ENCODE measurements at regions not wholly inside any gene's neighbourhood (a gene's known extent, or its start where the extent isn't known, plus 50 kb on each side); places are given as distances from the start of the nearest gene placed in this dataset.

- Histone ChIP-seq H3K9me3 (no peaks in the 10 kb centered on the region), H3K27ac (no peak overlapping the region), H3K27me3 (ENCODE audit: insufficient read depth in 3 of 3, low read length in 2 of 3) (no peaks in the 10 kb centered on the region), H3K4me3 (no peak overlapping the region), H3K4me1 (no peaks in the 10 kb centered on the region), H3K36me3 (ENCODE audit: insufficient read depth in 1 of 2, low read depth in 1 of 2) (no peaks in the 10 kb centered on the region)
- ATAC-seq (no peak), DNase-seq (no peak)
- TF ChIP-seq CTCF (IDR thresholded peaks at IDR 0.05): no peak
- intact Hi-C loops (cut with DNase I): no loop called here
- 76 to 78% (median 77%) methylated on average over 5 of the region's 5 CpGs for WGBS, 3 donors
Measured at GRCh38 chr3:23704298-23704697, 101.5 kb upstream of the UBE2E1 start.

GRCh38 chr3:23706111-23706510 lies 99.6 kb upstream of the UBE2E1 start:
- intact Hi-C loops (cut with DNase I): no loop called here
- no peaks in the 10 kb centered on the region for H3K9me3 ChIP-seq
- H3K4me3 ChIP-seq: no peak overlapping the region
- H3K36me3 ChIP-seq (ENCODE audit: insufficient read depth in 1 of 2, low read depth in 1 of 2): no peaks in the 10 kb centered on the region
- DNase-seq (no peak), ATAC-seq (no peak)
- H3K27ac ChIP-seq: no peak overlapping the region
- no peaks in the 10 kb centered on the region for H3K27me3 ChIP-seq (ENCODE audit: insufficient read depth in 3 of 3, low read length in 2 of 3)
- H3K4me1 ChIP-seq: no peaks in the 10 kb centered on the region
- WGBS, 3 donors: 18 to 33% (median 32%) methylated on average over 2 of the region's 2 CpGs
- TF ChIP-seq CTCF (IDR thresholded peaks at IDR 0.05): no peak

GRCh38 chr3:23709987-23710386 lies 95.8 kb upstream of the UBE2E1 start:
- intact Hi-C loops (cut with DNase I): no loop called here
- no peak for TF ChIP-seq CTCF (IDR thresholded peaks at IDR 0.05)
- Histone ChIP-seq H3K4me3 (no peak overlapping the region), H3K27me3 (ENCODE audit: insufficient read depth in 3 of 3, low read length in 2 of 3) (no peaks in the 10 kb centered on the region), H3K27ac (no peak overlapping the region), H3K9me3 (no peaks in the 10 kb centered on the region), H3K4me1 (peaks cover 16% of the 10 kb centered on the region), H3K36me3 (ENCODE audit: insufficient read depth in 1 of 2, low read depth in 1 of 2) (no peaks in the 10 kb centered on the region)
- DNase-seq (no peak), ATAC-seq (no peak)
- WGBS, 3 donors: 63 to 87% (median 63%) methylated on average over 2 of the region's 2 CpGs

GRCh38 chr3:23710555-23710954 lies 95.2 kb upstream of the UBE2E1 start:
- no peaks in the 10 kb centered on the region for H3K9me3 ChIP-seq
- 56 to 66% (median 56%) methylated on average over 9 of the region's 9 CpGs for WGBS, 3 donors
- H3K4me1 ChIP-seq: peaks cover 16% of the 10 kb centered on the region
- no peak for ATAC-seq
- peak; percentile 23 to 66 for DNase-seq
- no peak overlapping the region for H3K27ac ChIP-seq
- H3K27me3 ChIP-seq (ENCODE audit: insufficient read depth in 3 of 3, low read length in 2 of 3): no peaks in the 10 kb centered on the region
- no peak for TF ChIP-seq CTCF (IDR thresholded peaks at IDR 0.05)
- H3K36me3 ChIP-seq (ENCODE audit: insufficient read depth in 1 of 2, low read depth in 1 of 2): no peaks in the 10 kb centered on the region
- intact Hi-C loops (cut with DNase I): no loop called here
- H3K4me3 ChIP-seq: no peak overlapping the region

DNA sequence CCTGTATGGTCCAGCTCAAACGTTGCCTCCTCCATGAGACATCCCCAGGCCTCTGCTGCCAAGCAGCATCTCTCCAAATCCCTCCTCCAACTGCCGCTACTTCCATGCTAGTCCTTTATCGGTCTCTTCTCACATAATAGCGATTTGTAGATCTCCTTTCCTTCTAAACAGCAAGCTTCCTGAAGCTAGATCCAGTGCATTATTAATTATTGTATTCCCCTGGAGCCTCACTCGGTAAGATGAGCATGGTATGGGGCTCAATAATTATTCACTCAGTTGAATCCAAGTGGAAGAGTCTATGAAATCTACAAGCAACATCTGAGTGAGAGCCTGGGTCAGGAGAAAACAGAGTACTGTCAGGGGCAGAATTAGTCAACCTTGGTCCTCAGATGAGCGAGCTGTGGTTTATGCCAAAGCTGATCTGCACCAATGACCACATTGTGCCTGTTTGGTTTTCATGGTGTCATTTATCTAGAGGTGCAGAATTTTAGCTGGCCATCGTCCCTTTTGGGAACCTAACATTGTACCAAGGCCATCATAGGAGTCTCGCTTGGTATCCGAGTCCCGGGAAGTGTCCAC lies 93.8 kb upstream of the UBE2E1 start:
- WGBS, 3 donors: 50 to 60% (median 50%) methylated on average over 10 of the region's 10 CpGs
- Histone ChIP-seq H3K27ac (peak overlapping the region; percentile 54), H3K9me3 (no peaks in the 10 kb centered on the region), H3K4me3 (peak overlapping the region; percentile 3), H3K36me3 (ENCODE audit: insufficient read depth in 1 of 2, low read depth in 1 of 2) (no peaks in the 10 kb centered on the region), H3K27me3 (ENCODE audit: insufficient read depth in 3 of 3, low read length in 2 of 3) (no peaks in the 10 kb centered on the region), H3K4me1 (peaks cover 16% of the 10 kb centered on the region)
- DNase-seq (no peak), ATAC-seq (peak; percentile 16 to 32 (median 27))
- no peak for TF ChIP-seq CTCF (IDR thresholded peaks at IDR 0.05)
- intact Hi-C loops (cut with DNase I): no loop called here

Measured in psoas muscle (tissue), 7 donors.